GM12872 (cell line): ENCODE measurements at regions not wholly inside any gene's neighbourhood (a gene's known extent, or its start where the extent isn't known, plus 50 kb on each side); places are given as distances from the start of the nearest gene placed in this dataset.

Source experiments
- CTCF ChIP-seq: IDR thresholded peaks from 3 replicates; pipeline ENCODE4 v1.5.1; 2011; ENCODE audit warnings: low read depth, mild to moderate bottlenecking, low read length, moderate library complexity; ENCODE audit not compliant: insufficient read depth

GRCh38 chr18:6525604-6526003 lies 110.9 kb upstream of the L3MBTL4 start:
- no peak for TF ChIP-seq CTCF

DNA sequence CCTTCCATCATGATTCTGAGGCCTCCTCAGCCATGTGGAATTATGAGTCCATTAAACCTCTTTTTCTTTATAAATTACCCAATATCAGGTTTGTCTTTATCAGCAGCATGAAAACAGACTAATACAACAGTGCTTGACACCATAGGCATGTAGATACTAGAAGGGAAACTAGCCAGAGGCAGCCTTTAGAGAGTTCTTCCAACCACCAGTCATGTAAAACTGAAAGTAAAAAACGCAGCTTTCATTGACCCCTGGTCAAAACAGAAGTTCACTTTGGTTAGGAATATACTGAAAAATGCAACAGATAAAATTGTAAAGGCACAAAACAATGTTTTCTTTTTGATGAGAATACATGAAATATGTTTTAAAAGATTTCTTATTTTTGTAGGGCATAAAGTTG lies 122.8 kb upstream of the L3MBTL4 start:
- TF ChIP-seq CTCF, result no peak

- TF ChIP-seq CTCF, result peak; percentile 25; the same call in 2 of the 3 replicates
These were observed 126.5 kb upstream of the L3MBTL4 start for GRCh38 chr18:6541131-6541679.

DNA sequence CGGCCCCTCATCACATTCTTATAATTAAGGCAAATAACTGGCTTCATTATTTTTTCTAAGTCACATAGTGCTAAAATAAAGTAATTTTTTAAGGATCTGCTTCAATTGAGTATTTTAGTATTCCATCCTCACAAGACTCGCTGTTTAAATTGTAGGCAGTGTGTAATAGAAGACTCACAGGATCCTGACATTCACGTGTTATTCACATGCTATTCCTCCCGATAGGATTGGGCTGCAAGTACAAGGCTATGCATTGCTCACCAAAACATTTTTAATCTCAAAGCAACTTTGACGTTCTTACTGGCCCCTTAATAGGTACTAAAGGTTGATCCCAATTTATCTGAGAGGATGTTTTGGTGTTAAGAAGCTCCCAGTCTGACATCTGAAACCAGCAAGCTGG lies 127.6 kb upstream of the L3MBTL4 start:
- no peak for TF ChIP-seq CTCF

GRCh38 chr18:6543330-6543908 lies 128.7 kb upstream of the L3MBTL4 start:
- TF ChIP-seq CTCF, result peak; percentile 46

DNA sequence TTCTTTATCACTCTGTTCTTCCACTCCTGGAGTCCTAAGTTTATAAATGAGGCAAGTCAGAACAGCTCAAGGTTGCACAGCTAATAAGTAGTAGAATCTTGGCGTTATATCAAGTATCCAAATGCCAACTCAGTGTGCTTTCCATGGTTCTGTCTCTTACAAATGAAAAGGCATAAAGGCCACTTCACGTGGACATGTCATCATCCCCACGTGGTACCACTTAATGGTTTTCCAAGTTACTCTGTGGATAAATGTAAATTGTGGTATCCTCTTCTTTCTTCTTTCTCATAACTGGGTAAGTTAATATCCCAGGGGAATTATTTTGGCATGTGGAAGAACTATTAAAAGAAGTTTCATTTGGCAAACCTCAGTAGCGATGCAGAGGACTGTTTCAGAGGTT lies 131.5 kb upstream of the L3MBTL4 start:
- no peak for TF ChIP-seq CTCF

- TF ChIP-seq CTCF, result no peak
These were observed 132.8 kb upstream of the L3MBTL4 start for GRCh38 chr18:6547476-6547875.
